NOMO-1 treated with DMSO at 0.1 percent for 48 hours (cell line): ENCODE measurements at regions not wholly inside any gene's neighbourhood (a gene's known extent, or its start where the extent isn't known, plus 50 kb on each side); places are given as distances from the start of the nearest gene placed in this dataset.
"Not testable (repeated sequence)": the region's sequence is repeated elsewhere in the genome, so short reads cannot be mapped to it uniquely, and the experiment has no call there.

Experiments
- DNase-seq: peaks from one replicate; lab custom pipeline; 2025; ENCODE audit not compliant: unreplicated experiment; lab: John Stamatoyannopoulos, UW

DNA sequence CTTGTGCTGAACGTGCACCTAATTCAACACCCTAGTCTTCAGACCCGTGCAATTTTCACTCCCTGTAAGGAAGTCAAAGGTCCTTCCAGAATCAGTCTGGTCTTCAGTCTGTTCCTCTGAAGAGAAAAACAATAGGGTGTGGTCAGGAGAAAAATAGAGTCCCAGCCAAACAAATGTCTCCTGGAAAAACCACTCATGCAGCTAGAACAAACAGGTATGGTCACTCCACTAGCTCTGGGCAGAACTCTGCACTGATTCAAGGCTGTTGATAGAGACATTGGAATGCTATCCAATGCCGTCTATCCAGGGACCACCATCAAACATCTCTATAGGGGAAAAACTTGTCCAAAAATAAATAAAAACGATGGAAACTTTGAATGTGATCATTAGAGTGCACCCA lies 81.8 kb upstream of the MAP3K1 start:
- DNase-seq, result no peak

GRCh38 chr5:56732121-56732520 lies 83.2 kb upstream of the MAP3K1 start:
- no peak for DNase-seq

DNA sequence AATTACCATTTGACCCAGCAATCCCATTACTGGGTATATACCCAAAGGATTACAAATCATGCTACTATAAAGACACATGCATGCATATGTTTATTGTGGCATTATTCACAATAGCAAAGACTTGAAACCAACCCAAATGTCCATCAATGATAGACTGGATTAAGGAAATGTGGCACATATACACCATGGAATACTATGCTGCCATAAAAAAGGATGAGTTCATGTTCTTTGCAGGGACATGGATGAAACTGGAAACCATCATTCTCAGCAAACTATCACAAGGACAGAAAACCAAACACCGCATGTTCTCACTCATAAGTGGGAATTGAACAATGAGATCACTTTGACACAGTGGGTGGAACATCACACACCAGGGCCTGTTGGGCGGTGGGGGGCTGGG lies 83.9 kb upstream of the MAP3K1 start:
- not testable (repeated sequence) for DNase-seq

DNA sequence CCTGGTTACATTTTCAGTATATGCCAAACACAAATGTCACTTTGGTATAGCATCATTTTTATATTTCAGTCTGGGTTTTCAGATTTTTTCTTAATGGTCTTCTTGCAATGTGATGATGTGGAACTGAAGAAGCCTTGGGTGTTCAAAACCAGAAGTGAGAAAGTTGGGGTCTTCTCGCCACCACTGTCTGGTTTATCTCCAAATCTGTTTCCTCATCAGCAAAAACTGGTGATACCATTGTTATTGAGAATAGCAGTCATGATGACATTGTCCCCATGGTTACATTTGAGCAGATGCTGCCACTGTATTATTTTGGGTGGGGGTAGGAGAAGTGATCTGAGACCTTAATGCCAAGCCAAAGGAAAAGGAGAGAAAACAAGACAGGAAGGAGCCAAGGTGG lies 85.9 kb upstream of the MAP3K1 start:
- no peak for DNase-seq

DNA sequence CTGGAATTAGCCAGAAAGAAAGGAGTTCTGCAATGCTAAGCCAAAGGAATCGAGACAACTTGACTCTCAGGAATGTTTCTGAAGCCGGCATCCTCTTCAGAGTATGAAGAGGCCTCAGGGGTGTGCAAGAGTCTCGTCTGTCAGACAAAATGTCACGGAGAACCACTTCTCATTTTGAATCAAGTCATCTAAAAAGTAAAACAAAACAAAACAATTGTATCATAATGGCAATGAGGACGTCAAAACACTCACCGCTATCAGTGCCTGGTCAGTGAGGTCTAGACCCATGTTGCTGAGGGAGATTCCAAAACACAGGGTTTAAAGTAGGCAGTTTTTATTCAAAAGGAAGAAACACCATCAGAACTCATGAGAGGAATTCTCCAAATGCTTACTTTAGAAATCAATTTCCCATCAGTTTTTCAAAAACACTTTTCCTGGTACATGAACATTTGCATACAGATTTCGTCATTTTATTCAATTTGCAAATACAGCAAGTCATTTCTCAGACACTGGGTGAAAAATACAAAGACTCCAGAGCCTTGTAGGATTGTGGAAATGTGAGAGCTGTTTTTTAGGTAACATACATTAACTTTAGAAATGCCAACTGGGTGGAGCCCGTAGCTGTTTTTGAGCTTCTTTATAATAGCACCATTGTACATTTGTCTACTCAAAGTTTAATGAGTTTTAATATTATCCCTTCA lies 89.5 kb upstream of the MAP3K1 start:
- DNase-seq, result peak; percentile 17

GRCh38 chr5:56724857-56725256 lies 90.5 kb upstream of the MAP3K1 start:
- not testable (repeated sequence) for DNase-seq

- DNase-seq, result no peak
These were observed 93.0 kb upstream of the MAP3K1 start for GRCh38 chr5:56722317-56722716.

GRCh38 chr5:56717253-56717987 lies 97.9 kb upstream of the MAP3K1 start:
- no peak for DNase-seq

DNA sequence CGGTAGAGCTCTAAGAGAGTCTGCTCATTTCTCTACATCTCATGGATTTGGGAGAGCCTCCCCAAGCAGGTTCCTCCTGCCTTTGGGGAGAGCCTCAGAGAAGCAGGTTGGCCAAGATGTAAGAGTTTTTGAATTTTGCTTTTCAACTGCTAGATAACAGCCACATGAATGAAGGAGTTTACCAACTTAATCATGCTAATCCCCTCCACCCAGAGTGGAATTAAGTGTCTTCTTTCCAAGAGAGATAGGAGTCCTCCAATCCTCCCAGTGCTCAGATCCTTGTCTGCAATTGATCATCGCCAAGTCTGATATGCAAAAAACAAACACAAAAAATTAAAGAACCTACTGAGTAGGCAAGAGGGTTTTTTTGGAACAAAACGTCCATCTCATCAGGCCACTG lies 99.4 kb upstream of the MAP3K1 start:
- no peak for DNase-seq

DNA sequence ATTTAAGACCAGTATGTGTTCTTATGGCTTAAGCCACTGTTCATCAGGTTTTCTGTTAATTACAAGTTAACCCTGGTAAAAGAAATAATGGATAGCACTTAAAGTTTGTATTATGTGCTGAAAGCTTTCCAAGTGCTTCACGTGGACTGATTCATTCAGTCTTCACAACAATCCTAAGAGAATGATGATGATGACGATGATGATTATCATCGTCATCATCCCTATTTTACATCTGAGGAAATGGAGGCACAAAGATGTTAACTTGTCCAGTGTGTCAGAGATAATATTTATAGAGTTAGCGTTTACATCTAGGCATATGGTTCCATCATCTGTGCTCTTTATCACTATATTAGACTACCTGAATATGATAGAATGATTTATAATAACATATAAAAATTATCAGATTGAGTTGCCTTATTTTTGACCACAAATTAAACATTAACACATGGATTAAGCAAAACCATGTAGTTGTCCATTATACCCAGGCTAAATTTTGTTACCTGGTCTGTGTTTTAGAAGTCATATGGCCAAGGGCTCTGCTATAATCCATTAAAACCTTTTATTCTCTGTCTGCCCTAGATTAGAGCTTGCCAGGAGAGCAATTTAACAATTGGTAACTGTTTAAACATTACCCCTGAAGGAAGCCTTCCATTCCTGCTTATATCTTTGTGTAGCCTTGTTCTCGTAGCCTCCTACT lies 102.3 kb upstream of the MAP3K1 start:
- no peak for DNase-seq

- no peak for DNase-seq
These were observed 104.3 kb upstream of the MAP3K1 start for GRCh38 chr5:56710826-56711590.

DNA sequence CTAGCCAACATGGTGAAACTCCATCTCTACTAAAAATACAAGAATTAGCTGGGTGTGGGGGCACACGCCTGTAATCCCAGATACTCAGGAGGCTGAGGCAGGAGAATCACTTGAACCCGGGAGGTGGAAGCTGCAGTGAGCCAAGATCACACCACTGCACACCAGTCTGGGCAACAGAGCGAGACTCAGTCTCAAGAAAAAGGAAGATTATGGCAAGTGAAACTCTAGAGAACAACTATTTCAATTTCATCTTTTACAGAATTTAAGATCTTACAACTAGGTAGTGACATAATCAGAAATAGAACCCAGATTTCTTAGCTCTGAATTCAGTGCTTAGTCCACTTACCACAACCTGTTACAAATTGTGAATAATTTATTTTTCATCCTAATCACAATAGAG lies 108.8 kb upstream of the MAP3K1 start:
- DNase-seq, result no peak

GRCh38 chr5:56705217-56705616 lies 110.1 kb upstream of the MAP3K1 start:
- no peak for DNase-seq

DNA sequence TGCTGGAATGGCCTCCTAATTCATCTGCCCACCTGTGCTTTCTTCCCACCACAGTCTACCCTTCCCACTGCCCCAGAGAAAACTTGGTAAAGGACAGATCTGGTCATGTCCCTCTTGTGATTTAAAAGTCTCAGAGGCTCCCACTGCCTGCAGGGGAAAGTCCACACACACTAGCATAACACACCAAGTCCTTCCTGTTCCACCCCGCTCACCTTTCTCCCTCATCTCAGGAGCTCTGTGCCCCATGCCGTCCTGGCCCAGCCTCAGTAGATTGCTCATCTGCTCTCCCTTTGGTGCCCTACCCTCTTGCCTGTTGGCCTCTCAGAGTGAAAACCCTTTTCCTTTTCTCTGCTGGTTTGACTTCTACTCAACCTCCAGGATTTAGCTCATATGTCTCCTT lies 111.4 kb upstream of the MAP3K1 start:
- no peak for DNase-seq

GRCh38 chr5:56700711-56701110 lies 114.6 kb upstream of the MAP3K1 start:
- DNase-seq, result no peak

DNA sequence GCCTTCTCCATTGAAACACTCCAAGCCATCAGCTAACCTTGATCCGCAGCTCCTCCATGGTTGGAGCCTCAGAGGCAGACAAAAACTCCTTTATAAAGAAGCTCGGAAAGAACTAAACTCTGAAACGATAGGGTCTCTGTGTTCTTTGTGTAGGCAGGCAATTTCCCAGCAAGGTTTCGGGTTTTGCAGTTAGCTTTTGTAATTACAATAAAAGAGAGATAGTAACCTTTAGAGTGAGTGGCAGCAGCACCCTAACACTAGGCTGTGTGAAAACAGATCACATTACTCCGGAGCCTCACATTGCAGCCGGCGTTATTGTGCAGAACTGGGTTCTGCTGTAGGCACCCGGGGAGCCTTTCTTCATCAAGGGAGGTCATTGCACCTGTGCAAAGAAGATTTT lies 115.8 kb upstream of the MAP3K1 start:
- no peak for DNase-seq

DNA sequence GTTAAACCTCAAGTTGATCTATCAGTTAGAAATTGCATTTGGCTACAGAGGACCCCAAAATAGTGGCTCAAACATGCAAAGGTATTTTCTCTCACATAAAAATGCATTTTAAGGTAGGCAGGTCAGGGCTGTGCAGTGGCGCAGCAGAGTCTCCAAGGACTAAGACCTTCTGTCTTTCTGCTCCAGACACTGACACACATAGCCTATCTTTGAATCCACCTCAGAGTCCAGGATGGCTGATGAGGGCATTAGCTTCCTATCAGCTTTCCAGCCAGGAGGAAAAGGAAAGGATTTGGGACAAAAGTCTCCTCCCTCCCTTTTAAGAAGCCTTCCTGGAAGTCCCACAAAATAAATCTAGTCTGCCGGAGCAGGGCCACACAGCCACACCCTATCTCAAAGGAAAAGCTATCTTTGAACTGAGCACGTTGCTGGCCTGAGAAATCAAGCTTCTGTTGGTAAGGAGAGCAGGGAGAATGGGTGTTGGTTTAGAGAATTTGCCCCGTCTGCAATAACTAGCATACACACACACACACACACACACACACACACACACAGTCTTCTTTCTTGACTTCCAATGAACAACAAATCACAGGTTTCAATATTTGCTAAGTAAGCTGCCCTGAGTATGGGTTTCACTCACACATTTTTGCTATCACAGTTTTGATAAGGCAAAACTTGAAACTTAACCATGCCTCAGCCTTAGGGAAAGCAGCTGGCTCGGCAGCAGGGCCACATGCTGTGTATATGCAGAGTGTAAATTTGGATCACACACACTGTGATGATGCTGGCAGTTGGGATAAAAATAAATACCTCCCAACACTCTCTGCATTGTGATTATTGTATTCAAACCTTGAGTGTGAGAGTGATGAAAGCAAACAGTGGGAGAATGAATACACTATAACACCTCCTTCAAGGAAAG lies 116.6 kb upstream of the MAP3K1 start:
- no peak for DNase-seq

DNA sequence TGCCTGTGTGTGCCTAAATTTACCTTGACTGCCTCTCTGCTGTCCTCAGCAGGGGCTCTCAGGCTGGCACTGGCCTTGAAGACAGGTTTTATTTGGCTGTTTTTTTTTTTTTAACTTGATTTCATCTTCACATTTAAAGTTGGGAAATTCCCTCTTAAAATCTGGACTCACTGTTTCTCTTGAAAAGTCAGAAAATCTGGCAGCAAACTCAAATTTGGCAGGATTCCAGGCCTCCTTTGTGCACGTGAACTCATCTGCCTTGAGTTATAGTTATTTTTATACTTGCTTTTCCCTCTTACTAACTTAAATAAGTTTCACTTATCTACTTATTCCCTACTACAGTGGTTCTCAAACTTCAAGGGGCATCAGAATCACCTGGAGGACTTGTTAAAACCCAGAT lies 118.4 kb upstream of the MAP3K1 start:
- no peak for DNase-seq

- DNase-seq, result no peak
These were observed 122.1 kb upstream of the MAP3K1 start for GRCh38 chr5:56693220-56693579.
